HuH-7.5 (cell line): ENCODE measurements at regions not wholly inside any gene's neighbourhood (a gene's known extent, or its start where the extent isn't known, plus 50 kb on each side); places are given as distances from the start of the nearest gene placed in this dataset.
"Not testable (repeated sequence)": the region's sequence is repeated elsewhere in the genome, so short reads cannot be mapped to it uniquely, and the experiment has no call there.

ENCODE experiments used
- DNase-seq: peaks from one replicate; pipeline ENCODE4 v3.0.0; 2011; ENCODE audit warnings: low spot score

GRCh38 chr16:9343276-9343675 lies 251.8 kb downstream of the HAPSTR1 start:
- DNase-seq: no peak

GRCh38 chr16:9344508-9344907 lies 253.1 kb downstream of the HAPSTR1 start:
- no peak for DNase-seq

- DNase-seq: no peak
Observed at GRCh38 chr16:9345046-9345445, 253.6 kb downstream of the HAPSTR1 start.

- no peak for DNase-seq
Observed at GRCh38 chr16:9345880-9346279, 254.4 kb downstream of the HAPSTR1 start.

- DNase-seq: no peak
Observed at GRCh38 chr16:9348912-9349311, 257.5 kb downstream of the HAPSTR1 start.

GRCh38 chr16:9349373-9349960 lies 258.0 kb downstream of the HAPSTR1 start:
- DNase-seq: not testable (repeated sequence)

GRCh38 chr16:9350119-9350799 lies 258.8 kb downstream of the HAPSTR1 start:
- DNase-seq: not testable (repeated sequence)

- DNase-seq: no peak
Observed at GRCh38 chr16:9351440-9351839, 260.0 kb downstream of the HAPSTR1 start.

- DNase-seq: no peak
Observed at GRCh38 chr16:9351841-9352434, 260.5 kb downstream of the HAPSTR1 start.

GRCh38 chr16:9357829-9358228 lies 266.4 kb downstream of the HAPSTR1 start:
- DNase-seq: no peak

GRCh38 chr16:9360075-9360474 lies 268.6 kb downstream of the HAPSTR1 start:
- no peak for DNase-seq

GRCh38 chr16:9362050-9362449 lies 270.6 kb downstream of the HAPSTR1 start:
- DNase-seq: no peak

GRCh38 chr16:9362604-9363003 lies 271.2 kb downstream of the HAPSTR1 start:
- no peak for DNase-seq

- DNase-seq: no peak
Observed at GRCh38 chr16:9363520-9363919, 272.1 kb downstream of the HAPSTR1 start.

- DNase-seq: no peak
Observed at GRCh38 chr16:9364721-9365369, 273.4 kb downstream of the HAPSTR1 start.

GRCh38 chr16:9365370-9365728 lies 273.9 kb downstream of the HAPSTR1 start:
- DNase-seq: no peak

- DNase-seq: no peak
Observed at GRCh38 chr16:9366048-9366969, 274.9 kb downstream of the HAPSTR1 start.

GRCh38 chr16:9370061-9370491 lies 278.6 kb downstream of the HAPSTR1 start:
- DNase-seq: no peak

- no peak for DNase-seq
Observed at GRCh38 chr16:9371713-9372448, 280.4 kb downstream of the HAPSTR1 start.

GRCh38 chr16:9372934-9373890 lies 281.8 kb downstream of the HAPSTR1 start:
- no peak for DNase-seq
